Transverse colon (tissue), 4 donors: ENCODE measurements at regions not wholly inside any gene's neighbourhood (a gene's known extent, or its start where the extent isn't known, plus 50 kb on each side); places are given as distances from the start of the nearest gene placed in this dataset.

Experiments
- POLR2A ChIP-seq: fragments of 450-650 bp; IDR thresholded peaks from one replicate; pipeline ENCODE4 v1.6.1; 2016; ENCODE audit warnings: antibody characterized with exemption, mild to moderate bottlenecking, moderate library complexity
- POLR2AphosphoS5 ChIP-seq, 3 donors: sonication (generic); formaldehyde crosslinking; IDR thresholded peaks; one replicate each; pipeline ENCODE4 v1.6.1; 2016; ENCODE audit warnings: antibody characterized with exemption in 3 of 3
- TF ChIP-seq, protein P1 (sequence below), 5 experiments: fragments of 200-600 bp in 3 of 5; fragments of 450-650 bp in 2 of 5; sonication (generic) in 3 of 5; IDR thresholded peaks; 1 replicate in 2 of 5; 2 replicates in 3 of 5; pipeline ENCODE4 v1.5.1; 2016 to 2017; ENCODE audit warnings: antibody characterized with exemption in 5 of 5, inconsistent platforms in 3 of 5, mild to moderate bottlenecking in 2 of 5, moderate library complexity in 1 of 5

DNA sequence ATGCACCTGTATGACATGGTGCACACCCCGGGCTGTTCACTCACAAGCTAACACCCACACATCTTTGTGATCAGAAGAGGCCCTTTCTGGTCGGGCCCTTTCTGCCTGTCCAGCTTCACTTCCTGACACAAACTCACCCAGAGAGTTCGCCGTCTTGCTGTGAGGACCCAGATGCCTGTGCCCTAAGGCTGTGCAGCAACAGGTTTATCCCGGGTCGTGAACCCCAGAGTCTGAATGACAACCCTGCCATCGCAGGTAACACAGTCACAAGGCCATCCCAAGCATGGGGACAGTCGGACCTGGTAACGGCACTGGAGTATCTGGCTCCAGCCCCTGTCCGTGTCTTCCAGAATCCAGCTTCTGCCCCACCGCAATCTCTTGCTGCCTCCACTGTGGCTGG is 235.1 kb downstream of the BUD13 start:
- no peak for TF ChIP-seq POLR2A
- TF ChIP-seq POLR2AphosphoS5 (IDR thresholded peaks at IDR 0.05): no peak
- TF ChIP-seq, protein P1, sequence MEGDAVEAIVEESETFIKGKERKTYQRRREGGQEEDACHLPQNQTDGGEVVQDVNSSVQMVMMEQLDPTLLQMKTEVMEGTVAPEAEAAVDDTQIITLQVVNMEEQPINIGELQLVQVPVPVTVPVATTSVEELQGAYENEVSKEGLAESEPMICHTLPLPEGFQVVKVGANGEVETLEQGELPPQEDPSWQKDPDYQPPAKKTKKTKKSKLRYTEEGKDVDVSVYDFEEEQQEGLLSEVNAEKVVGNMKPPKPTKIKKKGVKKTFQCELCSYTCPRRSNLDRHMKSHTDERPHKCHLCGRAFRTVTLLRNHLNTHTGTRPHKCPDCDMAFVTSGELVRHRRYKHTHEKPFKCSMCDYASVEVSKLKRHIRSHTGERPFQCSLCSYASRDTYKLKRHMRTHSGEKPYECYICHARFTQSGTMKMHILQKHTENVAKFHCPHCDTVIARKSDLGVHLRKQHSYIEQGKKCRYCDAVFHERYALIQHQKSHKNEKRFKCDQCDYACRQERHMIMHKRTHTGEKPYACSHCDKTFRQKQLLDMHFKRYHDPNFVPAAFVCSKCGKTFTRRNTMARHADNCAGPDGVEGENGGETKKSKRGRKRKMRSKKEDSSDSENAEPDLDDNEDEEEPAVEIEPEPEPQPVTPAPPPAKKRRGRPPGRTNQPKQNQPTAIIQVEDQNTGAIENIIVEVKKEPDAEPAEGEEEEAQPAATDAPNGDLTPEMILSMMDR (IDR thresholded peaks at IDR 0.05): no peak
